HL-60 (cell line): ENCODE measurements at regions not wholly inside any gene's neighbourhood (a gene's known extent, or its start where the extent isn't known, plus 50 kb on each side); places are given as distances from the start of the nearest gene placed in this dataset.

Source experiments
- DNase-seq, 2 experiments: peaks; one replicate each; pipeline ENCODE4 v3.0.0-alpha.2; 2010 to 2020; ENCODE audit warnings: low read depth in 1 of 2, low spot score in 1 of 2
- H3K27ac ChIP-seq: fragments of 250-450 bp; sonication (Bioruptor Pico); replicated peaks from 2 replicates; pipeline ENCODE4 v1.5.1; 2020; ENCODE audit warnings: mild to moderate bottlenecking, moderate library complexity
- H3K27me3 ChIP-seq: fragments of 250-450 bp; sonication (Bioruptor Pico); 2 replicates; pipeline ENCODE4 v1.5.1; 2021; ENCODE audit warnings: mild to moderate bottlenecking, moderate library complexity; ENCODE audit not compliant: insufficient read depth, poor library complexity, severe bottlenecking
- H3K4me3 ChIP-seq: replicated peaks from 2 replicates; pipeline ENCODE4 v1.5.1; 2011; ENCODE audit warnings: mild to moderate bottlenecking, control low read depth, low read length; ENCODE audit not compliant: insufficient read depth
- CTCF ChIP-seq: IDR thresholded peaks from one replicate; pipeline ENCODE4 v1.5.1; 2011; ENCODE audit warnings: low read length, control low read depth, inconsistent platforms; ENCODE audit not compliant: insufficient read depth
- GABPA ChIP-seq: IDR thresholded peaks from 2 replicates; pipeline ENCODE4 v1.6.1; 2012; ENCODE audit warnings: low read depth
- POLR2AphosphoS5 ChIP-seq: IDR thresholded peaks from 2 replicates; pipeline ENCODE4 v1.6.1; 2012; ENCODE audit warnings: low read depth
- SPI1 ChIP-seq: IDR thresholded peaks from 2 replicates; pipeline ENCODE4 v1.6.1; 2012; ENCODE audit warnings: low read depth, mild to moderate bottlenecking, borderline replicate concordance
- TF ChIP-seq, protein P1 (sequence below): IDR thresholded peaks from 2 replicates; pipeline ENCODE4 v1.6.1; 2012; ENCODE audit warnings: low read depth; ENCODE audit not compliant: insufficient replicate concordance

- Histone ChIP-seq H3K27ac (no peak overlapping the region), H3K27me3 (no peaks in the 10 kb centered on the region), H3K4me3 (no peak overlapping the region)
- TF ChIP-seq CTCF (no peak), GABPA (no peak), POLR2AphosphoS5 (no peak), SPI1 (no peak)
- TF ChIP-seq, protein P1, sequence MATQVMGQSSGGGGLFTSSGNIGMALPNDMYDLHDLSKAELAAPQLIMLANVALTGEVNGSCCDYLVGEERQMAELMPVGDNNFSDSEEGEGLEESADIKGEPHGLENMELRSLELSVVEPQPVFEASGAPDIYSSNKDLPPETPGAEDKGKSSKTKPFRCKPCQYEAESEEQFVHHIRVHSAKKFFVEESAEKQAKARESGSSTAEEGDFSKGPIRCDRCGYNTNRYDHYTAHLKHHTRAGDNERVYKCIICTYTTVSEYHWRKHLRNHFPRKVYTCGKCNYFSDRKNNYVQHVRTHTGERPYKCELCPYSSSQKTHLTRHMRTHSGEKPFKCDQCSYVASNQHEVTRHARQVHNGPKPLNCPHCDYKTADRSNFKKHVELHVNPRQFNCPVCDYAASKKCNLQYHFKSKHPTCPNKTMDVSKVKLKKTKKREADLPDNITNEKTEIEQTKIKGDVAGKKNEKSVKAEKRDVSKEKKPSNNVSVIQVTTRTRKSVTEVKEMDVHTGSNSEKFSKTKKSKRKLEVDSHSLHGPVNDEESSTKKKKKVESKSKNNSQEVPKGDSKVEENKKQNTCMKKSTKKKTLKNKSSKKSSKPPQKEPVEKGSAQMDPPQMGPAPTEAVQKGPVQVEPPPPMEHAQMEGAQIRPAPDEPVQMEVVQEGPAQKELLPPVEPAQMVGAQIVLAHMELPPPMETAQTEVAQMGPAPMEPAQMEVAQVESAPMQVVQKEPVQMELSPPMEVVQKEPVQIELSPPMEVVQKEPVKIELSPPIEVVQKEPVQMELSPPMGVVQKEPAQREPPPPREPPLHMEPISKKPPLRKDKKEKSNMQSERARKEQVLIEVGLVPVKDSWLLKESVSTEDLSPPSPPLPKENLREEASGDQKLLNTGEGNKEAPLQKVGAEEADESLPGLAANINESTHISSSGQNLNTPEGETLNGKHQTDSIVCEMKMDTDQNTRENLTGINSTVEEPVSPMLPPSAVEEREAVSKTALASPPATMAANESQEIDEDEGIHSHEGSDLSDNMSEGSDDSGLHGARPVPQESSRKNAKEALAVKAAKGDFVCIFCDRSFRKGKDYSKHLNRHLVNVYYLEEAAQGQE = no peak
- DNase-seq = no peak
Measured at GRCh38 chr7:18165166-18165565, 137.5 kb upstream of the PRPS1L1 start.

- no peak overlapping the region for H3K27ac ChIP-seq
- no peak for TF ChIP-seq SPI1
- no peak for TF ChIP-seq POLR2AphosphoS5
- no peak for TF ChIP-seq CTCF
- TF ChIP-seq, protein P1 = no peak
- TF ChIP-seq GABPA = no peak
- H3K4me3 ChIP-seq = no peak overlapping the region
- H3K27me3 ChIP-seq = no peaks in the 10 kb centered on the region
- DNase-seq = no peak
Measured at GRCh38 chr7:18166002-18166401, 138.4 kb upstream of the PRPS1L1 start.

- no peak overlapping the region for H3K27ac ChIP-seq
- no peaks in the 10 kb centered on the region for H3K27me3 ChIP-seq
- no peak for DNase-seq
- TF ChIP-seq POLR2AphosphoS5 = no peak
- no peak for TF ChIP-seq CTCF
- TF ChIP-seq, protein P1 = no peak
- no peak for TF ChIP-seq GABPA
- no peak for TF ChIP-seq SPI1
- no peak overlapping the region for H3K4me3 ChIP-seq
Measured at GRCh38 chr7:18167815-18168214, 140.2 kb upstream of the PRPS1L1 start.
